ENCODE measurements at regions not wholly inside any gene's neighbourhood (a gene's known extent, or its start where the extent isn't known, plus 50 kb on each side); places are given as distances from the start of the nearest gene placed in this dataset.

DNA sequence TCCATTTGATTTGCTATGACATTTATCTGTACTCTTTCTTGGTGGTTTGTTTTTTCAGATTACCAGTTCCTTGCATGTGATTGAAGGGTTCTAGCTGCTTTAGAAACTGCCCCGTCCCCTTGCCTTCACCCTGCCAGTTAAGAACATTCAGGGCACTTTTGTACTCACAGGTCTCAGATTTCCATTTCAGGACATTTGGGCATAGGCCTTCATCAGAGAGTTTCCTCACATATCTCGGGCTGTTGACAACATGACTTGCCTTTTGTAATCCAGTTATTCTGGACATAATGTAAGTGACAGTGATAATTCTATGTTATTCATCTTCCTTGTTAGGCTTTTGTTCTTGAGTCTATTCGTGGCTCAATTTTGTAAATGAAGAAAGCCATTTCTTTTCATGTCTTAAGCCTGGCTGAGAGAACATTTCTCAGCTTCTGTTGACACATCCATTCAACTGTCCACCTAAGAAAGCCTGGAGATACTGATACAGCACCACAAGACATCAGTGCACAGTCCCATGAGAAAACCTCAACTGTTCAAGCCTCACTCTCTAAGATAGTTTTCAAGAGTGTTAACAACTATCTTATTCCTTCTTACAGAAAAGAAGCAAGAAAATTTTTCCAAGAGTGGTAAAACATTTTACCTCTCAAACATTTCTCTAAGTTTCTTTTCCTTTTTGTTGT is 209.3 kb upstream of the SGK1 start:
- DNase-seq (ENCODE audit: low read depth in 2 of 2), result no peak

DNA sequence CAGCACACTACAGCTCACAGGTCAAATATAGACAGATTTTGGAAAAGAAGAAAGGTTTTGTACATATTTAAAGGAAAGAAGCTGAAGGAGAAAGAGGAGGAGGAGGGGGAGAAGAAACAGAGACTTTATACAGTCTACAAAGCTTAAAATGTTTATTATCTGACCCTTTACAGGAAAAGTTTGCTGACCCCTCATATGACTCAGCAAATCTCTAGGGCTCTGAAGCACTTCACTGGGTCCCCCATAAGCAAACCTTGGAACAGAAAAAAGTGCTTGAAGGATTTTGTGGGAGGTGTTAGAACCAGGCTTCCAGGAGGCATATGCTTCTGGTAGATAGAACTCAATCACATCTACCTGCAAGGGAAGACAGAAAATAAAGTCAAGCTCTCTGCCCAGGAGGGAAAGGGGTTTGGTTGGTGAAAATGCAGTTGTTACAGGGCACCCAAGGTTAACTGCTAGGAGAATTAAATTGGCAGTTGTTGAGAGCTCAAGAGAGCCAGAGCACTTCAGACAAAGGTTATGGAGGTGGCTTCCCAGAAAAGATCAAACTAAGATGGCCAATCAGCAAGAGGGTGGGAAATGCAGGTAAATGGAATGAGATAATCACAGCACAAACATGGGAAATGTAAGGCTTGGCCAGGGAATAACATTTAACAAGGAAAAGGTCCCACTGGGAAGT is 207.4 kb upstream of the SGK1 start:
- DNase-seq (ENCODE audit: low read depth in 2 of 2), result no peak

DNA sequence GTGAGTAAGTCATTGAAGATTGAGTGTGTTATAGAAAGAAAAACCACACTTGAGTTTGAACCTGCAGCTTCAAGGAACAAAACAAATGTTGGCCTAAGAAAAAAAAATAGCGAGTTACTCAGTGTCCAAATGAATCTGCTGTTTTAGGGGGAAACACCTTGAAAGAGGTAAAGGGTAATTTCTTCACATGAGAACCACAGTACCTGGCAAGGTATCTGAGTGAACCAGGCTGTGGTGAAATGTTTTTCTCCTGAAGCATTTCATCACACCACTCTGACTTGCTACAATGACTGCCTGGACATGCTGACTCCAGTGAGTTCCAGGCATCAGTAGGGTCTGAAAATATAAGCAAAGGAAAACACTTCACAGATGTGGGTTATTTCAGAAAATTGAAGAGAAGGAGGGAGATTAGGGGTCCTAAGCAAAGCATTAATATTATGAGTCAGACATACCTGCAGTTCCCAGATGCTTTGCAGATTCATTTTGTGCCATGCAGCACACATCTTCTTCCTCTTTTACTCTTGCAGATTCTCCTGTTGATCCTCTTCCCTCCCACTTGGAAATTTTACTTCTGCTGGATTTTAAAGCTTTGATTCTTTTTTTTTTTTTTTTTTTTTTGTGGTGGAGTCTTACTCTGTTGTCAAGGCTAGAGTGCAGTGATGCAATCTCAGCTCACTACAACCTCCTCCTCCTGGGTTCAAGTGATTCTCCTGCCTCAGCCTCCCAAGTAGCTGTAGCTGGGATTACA is 206.2 kb upstream of the SGK1 start:
- DNase-seq (ENCODE audit: low read depth in 2 of 2), result no peak

DNA sequence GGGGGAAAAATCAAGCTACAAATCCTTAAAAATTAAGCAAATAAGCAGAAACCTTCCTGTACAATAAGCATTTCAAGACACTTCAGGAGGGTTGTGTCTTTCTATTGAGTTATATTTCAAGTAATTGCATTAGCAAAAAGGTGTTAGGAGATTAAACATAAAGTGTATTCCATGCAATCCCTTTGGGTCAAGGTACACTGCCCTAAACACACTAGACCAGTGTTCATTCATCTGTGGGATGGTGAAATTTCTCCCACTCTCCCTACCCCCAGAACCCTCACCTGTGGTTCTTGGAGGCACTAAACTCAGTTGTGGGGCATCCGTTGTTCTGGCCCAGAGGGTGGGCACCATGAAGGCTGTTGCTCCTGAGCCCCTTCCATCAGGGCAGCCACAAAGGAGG is 205.1 kb upstream of the SGK1 start:
- no peak for DNase-seq (ENCODE audit: low read depth in 2 of 2)

DNA sequence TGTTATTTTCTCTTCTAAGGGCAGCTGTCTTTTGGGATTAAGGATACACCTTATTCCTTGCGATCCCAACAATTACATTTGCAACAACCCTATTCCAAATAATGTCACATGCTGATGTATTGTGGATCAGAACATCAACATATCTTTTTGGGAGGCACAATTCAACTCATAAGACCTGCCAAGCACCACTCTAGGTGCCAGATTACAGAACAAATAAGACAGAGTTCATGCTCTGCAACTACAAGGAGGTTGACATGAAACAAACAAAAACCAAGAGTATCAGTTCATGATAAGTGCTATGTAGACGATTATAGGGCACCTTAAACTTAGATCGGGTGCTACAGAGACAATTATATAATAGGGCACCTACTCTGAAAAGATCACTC is 203.2 kb upstream of the SGK1 start:
- no peak for DNase-seq (ENCODE audit: low read depth in 2 of 2)

DNA sequence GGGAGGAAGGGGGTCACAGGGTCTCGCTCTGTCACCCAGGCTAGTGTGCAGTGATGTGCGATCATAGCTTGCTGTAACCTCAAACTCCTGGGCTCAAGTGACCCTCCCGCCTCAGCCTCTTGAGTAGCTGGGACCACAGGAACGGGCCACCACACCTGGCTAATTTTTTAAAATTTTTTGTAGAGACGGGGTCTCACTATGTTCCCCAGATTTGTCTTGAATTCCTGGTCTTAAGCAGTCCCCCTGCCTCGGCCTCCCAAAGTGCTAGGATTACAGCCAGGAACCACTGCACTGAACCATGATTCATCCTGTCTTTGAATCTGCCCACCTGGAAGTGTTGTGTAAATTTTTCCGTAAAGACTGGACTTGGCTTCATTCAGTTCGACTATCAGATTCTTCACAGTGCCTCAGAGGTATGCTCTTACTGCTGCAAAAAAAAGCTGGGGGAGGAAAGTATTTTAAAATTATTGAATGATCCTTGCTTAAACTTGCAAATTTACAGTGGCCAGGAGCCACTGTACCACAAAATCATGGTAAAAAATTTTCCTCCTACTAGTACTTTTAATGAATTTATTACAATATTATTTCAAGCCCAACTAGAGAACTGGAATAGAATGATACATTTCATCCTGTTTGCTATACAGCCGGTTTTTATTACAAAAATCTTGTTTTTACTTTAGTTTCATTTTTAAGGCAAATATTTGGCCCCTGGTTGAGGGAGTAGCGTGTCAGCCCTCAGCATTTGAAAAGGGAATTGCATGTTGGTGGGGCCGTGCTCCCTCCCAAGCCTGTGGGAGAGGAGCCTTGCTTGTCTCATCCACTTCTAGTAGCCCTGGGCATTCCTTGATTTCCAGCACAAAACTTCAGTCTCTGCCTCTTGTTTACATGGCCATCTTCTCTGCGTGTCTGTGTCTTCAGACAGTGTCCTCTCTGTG is 202.5 kb upstream of the SGK1 start:
- DNase-seq (ENCODE audit: low read depth in 2 of 2), result no peak

DNA sequence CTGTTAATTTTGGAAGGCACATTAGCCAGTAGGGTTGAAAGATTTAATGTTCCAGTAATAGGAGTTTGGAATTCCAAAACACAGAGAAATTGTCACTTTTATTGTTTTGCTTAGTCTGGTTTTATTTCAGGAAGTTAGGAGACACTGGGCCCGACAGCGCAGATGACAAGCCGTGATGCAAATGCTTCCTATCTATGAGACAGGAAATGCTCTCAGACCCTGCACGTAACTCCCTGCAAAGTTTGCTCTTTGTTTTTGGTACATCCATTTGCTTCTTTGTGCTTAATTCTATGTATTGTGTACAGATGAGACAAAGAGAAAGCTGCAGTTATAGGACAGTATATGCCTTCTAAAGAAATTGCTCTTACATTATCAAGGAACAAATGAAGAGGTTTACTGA is 201.6 kb upstream of the SGK1 start:
- DNase-seq (ENCODE audit: low read depth in 2 of 2), result no peak

DNA sequence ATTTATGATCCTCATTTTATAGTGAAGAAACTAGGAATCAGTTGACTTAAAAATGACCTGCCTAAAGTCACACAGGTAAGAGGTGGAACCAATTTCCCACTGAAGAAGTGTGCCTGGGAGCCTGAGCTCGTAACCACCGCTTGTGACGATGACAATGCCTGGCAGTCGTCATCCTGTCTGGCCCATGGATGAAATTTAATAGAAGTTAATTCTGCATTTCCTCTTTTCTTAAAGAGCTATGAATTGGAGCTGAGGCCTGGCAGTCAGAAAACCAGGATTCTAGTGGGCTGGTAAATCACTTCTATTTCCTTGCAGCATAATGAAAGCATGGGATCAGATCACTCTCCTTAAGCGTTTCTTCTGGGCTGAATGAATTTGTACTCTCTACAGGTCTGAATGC is 200.0 kb upstream of the SGK1 start:
- no peak for DNase-seq (ENCODE audit: low read depth in 2 of 2)

DNA sequence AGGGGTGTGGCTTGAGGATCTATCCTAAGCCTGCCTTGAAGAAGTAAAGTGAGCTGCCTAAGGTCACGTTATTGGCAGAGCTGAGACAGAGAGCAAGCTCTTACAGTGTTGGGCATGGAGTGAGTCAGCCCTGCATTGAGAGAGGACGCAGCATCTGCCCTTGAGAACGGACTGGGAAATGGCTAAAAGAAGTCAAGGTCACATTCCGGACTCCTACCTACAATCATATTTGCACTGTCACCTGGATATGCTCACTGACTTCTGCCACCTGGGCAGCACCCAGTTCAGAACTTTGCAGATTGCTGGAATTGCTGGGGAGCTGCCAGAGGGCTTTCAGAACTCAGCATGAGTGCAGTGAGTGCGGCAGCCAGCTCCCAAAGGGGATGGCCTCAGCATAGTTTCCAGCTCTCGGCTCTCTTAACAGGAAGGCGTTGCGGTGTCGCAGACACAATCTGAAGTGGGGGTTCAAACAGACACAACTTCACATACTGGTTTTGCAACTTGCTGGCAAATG is 199.3 kb upstream of the SGK1 start:
- no peak for DNase-seq (ENCODE audit: low read depth in 2 of 2)

DNA sequence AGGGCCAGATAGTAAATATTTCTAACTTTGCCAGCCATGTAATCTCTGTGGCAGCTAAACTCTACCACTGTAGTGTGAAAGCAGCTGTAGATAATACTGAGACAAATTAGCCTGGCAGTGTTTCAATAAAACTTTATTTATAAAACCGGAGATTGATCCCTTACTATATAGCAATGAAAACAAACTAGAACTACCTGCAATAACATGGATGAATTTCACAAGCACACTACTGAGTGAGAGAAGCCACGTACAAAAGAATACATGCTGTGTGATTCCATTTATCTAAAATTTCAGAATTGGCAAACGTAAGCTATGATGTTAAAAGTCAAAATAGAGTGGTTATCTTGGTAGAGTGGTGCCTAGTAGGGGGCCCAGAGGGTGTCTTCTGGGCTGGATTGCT is 198.7 kb upstream of the SGK1 start:
- no peak for DNase-seq (ENCODE audit: low read depth in 2 of 2)

DNA sequence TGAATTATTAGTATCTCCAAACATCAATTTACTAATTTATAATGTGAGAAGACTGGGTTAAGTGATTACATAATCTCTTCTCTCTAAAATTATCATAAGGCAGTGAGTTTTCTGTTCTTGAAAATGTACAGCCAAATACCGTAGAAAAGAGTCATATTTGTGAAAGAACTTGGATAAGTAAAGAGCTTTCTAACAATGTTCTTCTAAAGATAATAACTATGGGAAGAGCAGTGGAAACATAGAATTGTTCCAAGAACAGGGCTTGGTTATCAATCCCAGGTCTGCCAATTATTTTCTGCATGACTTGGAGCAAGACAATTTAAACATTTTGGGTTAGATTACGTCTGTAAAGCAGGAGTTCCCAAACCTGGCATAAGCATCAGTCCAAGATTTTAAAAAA is 198.1 kb upstream of the SGK1 start:
- no peak for DNase-seq (ENCODE audit: low read depth in 2 of 2)

DNA sequence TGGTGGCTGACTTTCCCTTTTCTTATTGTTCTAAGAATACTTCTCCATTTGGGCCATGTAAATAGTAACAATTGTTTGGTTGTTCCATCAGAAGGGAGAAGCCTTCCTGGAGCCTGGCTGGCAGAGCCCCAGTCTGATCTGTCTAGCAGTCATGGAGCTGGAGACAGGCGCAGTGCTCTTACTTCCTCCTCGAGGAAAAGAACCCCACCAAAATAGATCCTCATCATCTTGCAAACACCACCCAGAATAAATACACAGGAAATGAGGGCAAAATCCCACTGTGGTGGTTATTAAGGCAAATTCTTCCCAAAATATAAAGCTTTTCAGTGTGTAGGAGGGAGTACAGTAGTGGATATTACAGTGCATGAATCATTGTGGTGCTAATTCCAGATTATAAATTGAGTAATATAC is 195.1 kb upstream of the SGK1 start:
- DNase-seq (ENCODE audit: low read depth in 2 of 2), result no peak

DNA sequence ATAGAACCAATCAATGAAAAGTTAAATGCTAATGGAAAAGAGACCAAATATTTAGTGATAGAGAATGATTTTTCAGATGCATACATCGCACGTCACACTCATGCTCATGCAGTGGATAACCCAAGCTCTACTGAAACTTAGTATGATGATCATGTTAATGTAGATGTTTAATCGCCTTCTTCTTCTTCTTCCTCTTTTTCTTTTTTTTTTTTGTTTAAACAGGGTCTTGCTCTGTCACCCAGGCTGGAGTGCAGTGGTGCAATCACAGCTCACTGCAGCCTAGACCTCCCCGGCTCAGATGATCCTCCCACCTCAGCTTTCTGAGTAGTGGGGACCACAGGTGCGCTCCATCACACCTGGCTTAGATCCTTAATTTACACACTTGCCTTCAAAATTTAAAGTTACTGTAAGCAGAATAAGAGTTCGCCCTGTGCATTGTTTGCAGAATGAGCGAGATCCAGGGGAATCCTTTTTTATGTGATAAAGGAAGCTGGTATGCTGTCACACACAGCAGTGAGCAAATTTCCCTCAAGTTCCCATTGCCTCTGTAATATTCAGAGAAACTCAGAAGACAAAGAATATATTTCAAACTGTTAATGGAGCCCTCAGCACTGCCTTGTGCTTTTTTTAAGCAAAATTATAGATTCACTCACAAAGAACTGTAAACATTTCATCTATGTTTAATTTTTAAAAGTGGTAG is 194.2 kb upstream of the SGK1 start:
- DNase-seq (ENCODE audit: low read depth in 2 of 2), result no peak

DNA sequence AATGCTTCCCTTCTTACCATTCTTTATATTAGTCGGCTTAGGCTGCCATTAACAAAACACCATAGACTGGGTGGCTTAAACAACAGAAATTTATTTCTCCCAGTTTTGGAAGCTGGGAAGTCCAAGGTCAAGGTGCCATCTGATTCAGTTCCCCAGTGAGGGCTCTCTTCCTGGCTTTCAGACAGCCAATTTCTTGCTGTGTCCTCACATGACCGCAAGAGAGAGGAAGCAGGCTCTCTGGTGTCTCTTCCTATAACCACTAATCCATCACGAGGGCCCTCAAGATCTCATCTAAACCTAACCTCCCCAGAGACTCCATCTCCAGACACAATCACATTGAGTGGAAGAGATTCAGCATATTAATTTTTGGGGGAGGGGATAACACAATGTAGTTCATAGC is 193.0 kb upstream of the SGK1 start:
- no peak for DNase-seq (ENCODE audit: low read depth in 2 of 2)

DNA sequence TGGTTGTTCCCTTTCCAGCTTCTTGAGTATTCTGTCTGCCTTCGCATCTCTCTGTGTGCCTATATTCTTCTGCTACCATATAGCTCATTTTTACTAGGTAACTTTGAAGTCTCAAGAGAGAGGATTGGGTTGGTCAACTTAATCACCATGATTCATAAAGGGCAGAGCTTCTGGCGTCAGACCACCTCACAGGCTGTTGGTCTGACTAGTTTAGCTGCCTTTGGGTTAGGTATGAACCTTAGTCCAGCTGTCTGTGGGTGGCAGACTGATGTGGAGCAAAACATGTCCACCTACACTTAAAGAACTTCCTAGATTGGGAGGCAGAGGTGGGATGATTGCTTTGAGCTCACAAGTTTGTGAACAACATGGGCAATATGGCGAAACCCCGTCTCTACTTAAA is 192.2 kb upstream of the SGK1 start:
- no peak for DNase-seq (ENCODE audit: low read depth in 2 of 2)

DNA sequence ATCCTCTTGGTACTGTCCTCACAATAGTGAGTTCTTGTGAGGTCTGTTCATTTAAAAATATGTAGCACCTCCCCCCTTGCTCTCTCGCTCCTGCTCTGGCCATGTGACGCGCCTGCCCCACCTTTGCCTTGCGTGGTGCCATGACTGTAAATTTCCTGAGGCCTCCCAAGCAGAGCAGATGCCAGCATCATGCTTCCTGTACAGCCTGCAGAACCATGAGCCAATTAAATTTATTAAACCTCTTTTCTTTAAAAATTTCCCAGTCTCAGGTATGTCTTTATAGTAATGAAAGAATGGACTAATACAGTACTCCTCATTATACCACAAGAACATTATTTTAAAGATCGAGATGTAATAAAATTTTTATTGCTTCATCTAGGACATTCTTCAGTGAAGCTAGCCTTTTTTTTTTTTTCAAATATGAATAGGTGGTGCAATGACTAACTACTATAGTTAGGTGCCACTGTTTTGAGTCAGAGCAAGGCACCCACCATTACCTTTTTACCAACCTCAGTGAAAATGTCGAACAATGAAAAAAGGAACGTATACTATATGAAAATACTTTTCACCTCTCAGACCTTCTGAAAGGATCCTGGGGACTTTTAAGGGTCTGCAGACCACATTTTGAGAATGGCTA is 191.1 kb upstream of the SGK1 start:
- no peak for DNase-seq (ENCODE audit: low read depth in 2 of 2)

DNA sequence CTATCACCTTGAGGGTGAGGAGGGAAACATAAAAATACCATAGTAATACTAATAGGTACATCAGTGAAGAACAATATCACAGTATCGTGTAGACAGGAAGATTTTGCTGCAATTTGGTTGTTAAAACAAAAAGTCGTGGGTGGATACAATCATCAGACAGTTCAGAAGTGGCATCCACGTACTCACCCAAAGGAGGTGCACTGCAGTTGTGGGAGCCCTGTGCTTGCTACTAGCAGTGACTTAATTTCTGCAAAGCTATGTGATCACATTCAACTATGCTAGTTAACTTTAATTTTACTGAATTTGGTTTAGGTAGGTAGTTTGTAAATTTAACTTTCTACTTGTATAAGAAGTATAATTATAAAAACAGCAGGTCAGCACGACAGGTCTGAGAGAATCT is 188.2 kb upstream of the SGK1 start:
- DNase-seq (ENCODE audit: low read depth in 2 of 2), result no peak

DNA sequence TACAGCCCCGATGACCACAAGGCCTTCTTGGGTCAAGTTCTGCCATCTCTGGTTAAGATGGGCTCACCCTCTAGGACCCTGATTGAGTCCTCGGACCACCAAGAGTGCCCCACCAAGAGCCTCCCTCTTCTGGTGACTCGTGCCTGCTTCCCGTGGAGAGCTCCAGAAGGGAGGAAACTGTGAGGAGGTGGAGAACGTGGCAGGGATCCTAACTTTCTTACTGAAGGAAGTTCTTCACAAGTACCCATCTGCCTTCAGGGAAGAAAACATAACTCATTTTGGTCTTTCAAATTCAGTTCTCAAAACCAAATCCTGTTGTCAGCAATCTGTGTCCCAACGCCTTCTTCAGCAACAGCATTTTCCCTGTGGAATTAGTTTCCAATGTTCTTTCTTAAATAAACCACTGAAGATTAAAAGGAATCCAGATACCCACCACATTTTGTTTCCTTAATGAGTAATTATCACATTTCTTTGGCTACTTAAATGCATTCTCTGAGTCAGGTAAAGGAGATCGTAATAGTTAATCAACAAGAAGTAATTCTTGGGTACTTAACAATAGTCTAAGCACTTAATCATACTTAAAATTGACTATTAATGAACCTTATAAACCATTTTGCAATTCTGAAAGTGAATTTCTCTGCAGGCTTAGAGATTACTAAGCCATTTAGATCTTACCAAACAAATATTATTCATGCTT is 185.8 kb upstream of the SGK1 start:
- no peak for DNase-seq (ENCODE audit: low read depth in 2 of 2)

DNA sequence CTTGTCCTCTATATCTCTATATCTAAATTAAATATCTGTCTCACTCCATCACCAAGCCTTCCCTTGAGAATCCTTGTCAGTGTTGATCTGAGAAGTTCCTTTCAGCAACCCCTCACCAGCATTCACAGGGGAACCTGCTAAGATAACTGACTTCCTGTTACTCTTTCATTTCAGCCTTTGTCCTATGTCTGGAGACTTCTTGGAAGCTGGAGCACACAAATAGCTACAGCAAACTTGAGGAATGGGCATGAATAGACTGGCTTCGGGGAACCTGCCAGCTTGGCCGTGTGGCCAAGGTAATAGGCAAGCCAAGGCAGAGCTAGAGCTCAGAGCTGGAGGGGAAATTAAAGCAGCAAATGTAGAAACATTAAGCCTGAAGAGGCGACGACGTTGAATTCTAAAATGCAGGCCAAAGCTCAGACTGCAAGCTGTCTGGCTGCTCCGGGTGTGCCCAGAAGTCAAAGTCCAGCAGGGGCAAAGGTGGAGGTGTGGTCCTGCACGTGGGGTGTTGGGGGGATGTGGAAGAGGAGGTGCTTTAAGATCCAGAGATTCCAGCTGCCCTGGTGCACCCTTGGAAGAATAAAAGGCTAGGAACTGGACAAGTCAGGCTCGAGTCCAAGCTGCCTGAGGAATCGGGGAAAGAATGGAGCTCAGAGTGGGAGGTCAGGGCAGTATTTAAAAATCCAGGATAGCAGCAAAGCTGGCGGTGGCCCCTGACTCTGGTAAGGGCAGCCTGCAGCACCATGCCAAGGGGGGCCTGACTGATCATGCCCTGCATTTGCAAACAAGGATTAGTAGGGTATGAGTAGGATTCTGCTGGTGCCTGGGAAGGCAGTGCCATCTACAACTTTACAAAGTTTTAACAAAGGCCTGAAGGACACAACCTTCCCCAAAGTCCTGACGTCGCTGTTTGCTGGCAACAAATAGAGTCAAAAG is 185.0 kb upstream of the SGK1 start:
- no peak for DNase-seq (ENCODE audit: low read depth in 2 of 2)

Measured in stimulated activated CD4-positive, alpha-beta T cell treated with anti-CD3 and anti-CD28 coated beads, Interleukin-1b, Interleukin-23, amount 100 ng/mL, for 1 hour (primary cell).